ENCODE measurements at regions not wholly inside any gene's neighbourhood (a gene's known extent, or its start where the extent isn't known, plus 50 kb on each side); places are given as distances from the start of the nearest gene placed in this dataset.
"Not testable (repeated sequence)": the region's sequence is repeated elsewhere in the genome, so short reads cannot be mapped to it uniquely, and the experiment has no call there.

DNA sequence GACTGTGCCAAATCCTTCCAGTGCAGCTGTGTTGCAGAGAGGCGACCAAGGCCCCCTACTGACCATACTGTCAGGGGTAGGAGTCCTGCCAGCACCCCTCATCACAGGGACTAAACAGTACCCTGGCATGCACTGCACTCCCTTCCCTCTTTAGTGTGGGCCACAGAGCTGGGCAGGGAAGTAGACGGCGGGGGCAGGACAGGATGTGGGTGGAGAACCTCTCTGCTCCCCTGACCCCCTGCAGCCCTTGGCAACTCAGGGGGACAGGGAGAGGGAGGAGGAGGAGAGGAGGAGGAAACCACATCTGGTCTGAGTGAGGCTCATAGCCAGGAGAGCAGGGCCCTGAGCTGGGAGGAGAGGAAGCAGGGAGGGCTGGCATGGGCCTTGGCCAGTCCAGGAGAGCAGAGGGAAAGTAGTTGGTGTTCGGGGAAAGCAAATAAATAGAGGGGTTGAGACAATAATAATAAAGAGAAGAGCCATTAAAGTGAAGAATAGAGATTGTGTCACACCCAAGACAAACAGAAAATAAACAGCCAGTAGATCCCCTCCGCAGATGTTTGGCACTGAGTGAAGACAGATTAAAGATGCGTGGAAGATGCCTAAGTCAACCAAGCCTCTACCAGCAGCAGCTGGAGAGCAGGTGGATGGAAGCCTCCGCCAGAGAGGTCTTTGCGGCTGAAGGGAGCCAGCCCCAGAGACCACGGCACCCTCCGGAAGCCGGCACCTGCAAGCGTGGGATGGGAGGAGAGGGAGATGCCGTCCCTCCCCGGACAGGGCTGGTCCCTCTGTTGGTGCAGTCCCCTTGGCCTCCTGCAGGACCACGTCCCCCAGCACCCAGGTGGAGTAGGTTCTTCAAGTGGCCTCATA lies 61.5 kb downstream of the RPUSD4 start:
- CTCF ChIA-PET, result interaction anchor here (1.4 to 1.5 kb wide), 2 partner anchors 9 to 16 kb away, joined by 3 to 4 read pairs; no protein-coding TSS in a partner anchor
- WGBS (ENCODE audit: insufficient coverage), result 85% methylated on average over 8 of the region's 15 CpGs
- POLR2A ChIA-PET, result no interaction called here
- no peaks in the 10 kb centered on the region for H3K36me3 ChIP-seq (ENCODE audit: control insufficient read depth in 4 of 4, insufficient read depth in 4 of 4, low read length in 3 of 4)
- no peak overlapping the region for H3K27ac ChIP-seq (ENCODE audit: insufficient read depth in 1 of 2, low read depth in 1 of 2, low read length in 2 of 2, poor library complexity in 1 of 2, severe bottlenecking in 2 of 2)
- no peaks in the 10 kb centered on the region for H3K27me3 ChIP-seq (replicated peaks in 2 of 5; ENCODE audit: control insufficient read depth in 4 of 5, insufficient read depth in 5 of 5, low read length in 4 of 5)
- H3K4me3 ChIP-seq (ENCODE audit: control insufficient read depth in 1 of 7, extremely low read depth in 1 of 7, insufficient read depth in 4 of 7, low read depth in 2 of 7, low read length in 6 of 7), result peak overlapping the region in 2 of 7 experiments; percentile 8 to 19
- DNase-seq, result peak in 2 of 3 donors; percentile 41 to 47
- peaks cover 0 to 42% (median 17%) of the 10 kb centered on the region in 4 experiments for H3K4me1 ChIP-seq (ENCODE audit: control extremely low read depth in 1 of 4, control insufficient read depth in 4 of 4, insufficient read depth in 4 of 4, low read length in 3 of 4)
- peaks cover 0 to 4% (median 0%) of the 10 kb centered on the region in 5 experiments for H3K9me3 ChIP-seq (ENCODE audit: control extremely low read depth in 1 of 5, control insufficient read depth in 4 of 5, insufficient read depth in 2 of 5, low read depth in 1 of 5, low read length in 4 of 5)

DNA sequence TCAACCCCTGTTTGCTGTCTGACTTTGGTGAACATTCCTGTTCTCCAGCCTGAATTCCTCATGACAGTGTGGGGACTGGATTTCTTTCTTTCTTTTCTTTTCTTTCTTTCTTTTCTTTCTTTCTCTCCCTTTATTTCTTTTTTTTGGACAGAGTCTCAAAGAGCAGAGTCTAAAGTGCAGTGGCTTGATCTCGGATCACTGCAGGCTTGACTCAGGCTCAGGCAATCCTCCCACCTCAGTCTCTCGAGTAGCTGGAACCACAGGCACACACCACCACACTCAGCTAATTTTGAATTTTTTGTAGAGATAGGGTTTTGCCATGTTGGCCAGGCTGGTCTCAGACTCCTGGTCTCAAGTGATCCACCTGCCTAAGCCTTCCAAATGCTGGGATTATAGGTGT lies 63.1 kb downstream of the RPUSD4 start:
- Histone ChIP-seq H3K9me3 (ENCODE audit: control extremely low read depth in 1 of 5, control insufficient read depth in 4 of 5, insufficient read depth in 2 of 5, low read depth in 1 of 5, low read length in 4 of 5) (peaks cover 0 to 4% (median 0%) of the 10 kb centered on the region in 5 experiments), H3K4me1 (ENCODE audit: control extremely low read depth in 1 of 4, control insufficient read depth in 4 of 4, insufficient read depth in 4 of 4, low read length in 3 of 4) (peaks cover 0 to 42% (median 17%) of the 10 kb centered on the region in 4 experiments), H3K36me3 (ENCODE audit: control insufficient read depth in 4 of 4, insufficient read depth in 4 of 4, low read length in 3 of 4) (no peaks in the 10 kb centered on the region), H3K27ac (ENCODE audit: insufficient read depth in 1 of 2, low read depth in 1 of 2, low read length in 2 of 2, poor library complexity in 1 of 2, severe bottlenecking in 2 of 2) (no peak overlapping the region), H3K4me3 (ENCODE audit: control insufficient read depth in 1 of 7, extremely low read depth in 1 of 7, insufficient read depth in 4 of 7, low read depth in 2 of 7, low read length in 6 of 7) (no peak overlapping the region), H3K27me3 (replicated peaks in 2 of 5; ENCODE audit: control insufficient read depth in 4 of 5, insufficient read depth in 5 of 5, low read length in 4 of 5) (no peaks in the 10 kb centered on the region)
- DNase-seq, result no peak
- POLR2A ChIA-PET, result no interaction called here
- 100% methylated on average over 1 of the region's 2 CpGs for WGBS (ENCODE audit: insufficient coverage)
- CTCF ChIA-PET, result interaction anchor here (1.0 kb wide), 1 partner anchor 9 kb away, joined by 7 read pairs; no protein-coding TSS in a partner anchor

DNA sequence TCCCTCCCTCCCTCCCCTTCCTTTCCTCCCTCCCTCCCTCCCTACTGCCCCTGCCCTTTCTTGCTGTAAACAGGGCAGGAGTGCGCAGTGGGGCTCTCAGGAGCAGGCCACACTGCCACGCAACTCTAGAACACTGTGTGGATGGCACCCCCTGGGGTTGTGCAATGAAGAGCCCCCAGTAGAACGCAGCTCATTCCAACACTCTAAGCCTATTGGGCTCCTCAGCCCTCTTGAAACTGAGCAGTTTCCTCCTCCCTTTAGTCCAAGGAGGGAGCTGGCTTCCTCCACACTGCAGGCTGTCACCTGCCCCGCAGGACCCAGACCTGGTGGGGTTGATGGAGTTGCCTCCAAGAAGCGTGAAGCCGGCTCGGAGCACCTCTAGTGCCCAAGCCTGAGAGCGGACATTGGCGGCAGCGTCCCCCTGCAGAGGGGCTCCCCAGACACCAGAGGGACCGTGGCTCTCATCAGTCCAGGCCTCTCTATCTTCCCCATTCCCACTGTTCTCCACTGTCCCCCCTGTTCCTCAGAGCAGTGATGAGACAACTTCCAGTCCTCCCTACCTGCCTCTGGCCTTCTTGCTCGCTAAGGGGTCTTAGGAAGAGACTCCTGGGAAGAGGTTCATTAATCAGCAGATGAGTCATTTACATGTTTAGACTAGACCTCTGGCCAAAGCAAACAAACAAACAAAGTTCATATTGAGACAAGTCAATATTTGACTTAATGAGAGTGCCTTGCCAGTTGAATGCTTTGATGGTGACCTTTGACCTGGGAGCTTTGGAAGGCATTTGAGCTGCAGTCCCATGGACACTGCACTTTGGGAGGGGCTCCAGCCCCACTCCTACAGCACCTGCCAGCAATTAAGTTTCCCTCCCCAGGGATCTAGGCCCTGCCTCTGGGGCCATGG lies 64.0 kb downstream of the RPUSD4 start:
- H3K9me3 ChIP-seq (ENCODE audit: control extremely low read depth in 1 of 5, control insufficient read depth in 4 of 5, insufficient read depth in 2 of 5, low read depth in 1 of 5, low read length in 4 of 5), result peaks cover 0 to 4% (median 0%) of the 10 kb centered on the region in 5 experiments
- WGBS (ENCODE audit: insufficient coverage), result 95% methylated on average over 10 of the region's 12 CpGs
- H3K27ac ChIP-seq (ENCODE audit: insufficient read depth in 1 of 2, low read depth in 1 of 2, low read length in 2 of 2, poor library complexity in 1 of 2, severe bottlenecking in 2 of 2), result no peak overlapping the region
- no peak for DNase-seq
- peaks cover 0 to 42% (median 17%) of the 10 kb centered on the region in 4 experiments for H3K4me1 ChIP-seq (ENCODE audit: control extremely low read depth in 1 of 4, control insufficient read depth in 4 of 4, insufficient read depth in 4 of 4, low read length in 3 of 4)
- ChIA-PET CTCF (no interaction called here), POLR2A (no interaction called here)
- no peaks in the 10 kb centered on the region for H3K36me3 ChIP-seq (ENCODE audit: control insufficient read depth in 4 of 4, insufficient read depth in 4 of 4, low read length in 3 of 4)
- no peak overlapping the region for H3K4me3 ChIP-seq (ENCODE audit: control insufficient read depth in 1 of 7, extremely low read depth in 1 of 7, insufficient read depth in 4 of 7, low read depth in 2 of 7, low read length in 6 of 7)
- H3K27me3 ChIP-seq (replicated peaks in 2 of 5; ENCODE audit: control insufficient read depth in 4 of 5, insufficient read depth in 5 of 5, low read length in 4 of 5), result no peaks in the 10 kb centered on the region

DNA sequence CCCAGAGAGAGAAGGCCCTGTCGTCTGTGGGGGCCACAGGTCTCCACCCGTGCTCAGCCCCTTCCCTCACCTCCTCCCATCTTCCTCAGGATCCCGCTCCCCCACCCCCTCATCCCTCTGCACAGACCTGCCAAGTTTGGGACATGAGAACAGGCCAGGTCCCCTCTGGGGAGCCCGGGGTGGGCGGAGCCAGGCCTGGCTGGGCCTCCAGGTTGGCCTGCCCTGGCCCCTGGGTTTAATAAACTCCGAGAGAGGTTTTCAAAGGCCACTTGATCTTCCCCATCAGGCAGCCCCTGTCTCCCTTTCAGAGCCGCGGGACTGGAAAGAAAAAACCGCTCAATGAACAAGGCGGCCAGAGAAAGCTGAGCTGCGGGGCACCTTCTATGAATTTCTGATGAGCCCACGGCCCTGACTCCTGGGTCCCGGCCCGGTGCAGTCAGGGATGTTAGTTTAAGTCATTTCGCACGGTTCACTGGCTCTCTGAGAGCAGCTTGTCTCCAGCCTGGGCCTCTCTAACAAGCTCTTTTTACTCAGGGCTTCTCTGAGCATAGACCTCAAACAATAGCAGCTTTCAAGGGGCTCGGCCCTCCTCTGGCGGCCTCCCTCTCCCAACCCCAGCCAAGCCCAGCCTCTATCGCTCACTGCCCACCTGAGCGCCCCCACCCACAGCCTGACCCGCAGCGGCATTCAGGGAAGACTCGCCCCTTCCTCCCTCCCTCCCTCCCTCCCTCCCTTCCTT lies 64.8 kb downstream of the RPUSD4 start:
- ChIA-PET POLR2A (no interaction called here), CTCF (no interaction called here)
- Histone ChIP-seq H3K4me1 (ENCODE audit: control extremely low read depth in 1 of 4, control insufficient read depth in 4 of 4, insufficient read depth in 4 of 4, low read length in 3 of 4) (peaks cover 0 to 42% (median 17%) of the 10 kb centered on the region in 4 experiments), H3K36me3 (ENCODE audit: control insufficient read depth in 4 of 4, insufficient read depth in 4 of 4, low read length in 3 of 4) (no peaks in the 10 kb centered on the region), H3K27me3 (replicated peaks in 2 of 5; ENCODE audit: control insufficient read depth in 4 of 5, insufficient read depth in 5 of 5, low read length in 4 of 5) (no peaks in the 10 kb centered on the region), H3K27ac (ENCODE audit: insufficient read depth in 1 of 2, low read depth in 1 of 2, low read length in 2 of 2, poor library complexity in 1 of 2, severe bottlenecking in 2 of 2) (no peak overlapping the region), H3K9me3 (ENCODE audit: control extremely low read depth in 1 of 5, control insufficient read depth in 4 of 5, insufficient read depth in 2 of 5, low read depth in 1 of 5, low read length in 4 of 5) (no peaks in the 10 kb centered on the region), H3K4me3 (ENCODE audit: control insufficient read depth in 1 of 7, extremely low read depth in 1 of 7, insufficient read depth in 4 of 7, low read depth in 2 of 7, low read length in 6 of 7) (no peak overlapping the region)
- 77% methylated on average over 19 of the region's 23 CpGs for whole genome bisulfite sequencing (ENCODE audit: insufficient coverage)
- DNase-seq, result no peak

DNA sequence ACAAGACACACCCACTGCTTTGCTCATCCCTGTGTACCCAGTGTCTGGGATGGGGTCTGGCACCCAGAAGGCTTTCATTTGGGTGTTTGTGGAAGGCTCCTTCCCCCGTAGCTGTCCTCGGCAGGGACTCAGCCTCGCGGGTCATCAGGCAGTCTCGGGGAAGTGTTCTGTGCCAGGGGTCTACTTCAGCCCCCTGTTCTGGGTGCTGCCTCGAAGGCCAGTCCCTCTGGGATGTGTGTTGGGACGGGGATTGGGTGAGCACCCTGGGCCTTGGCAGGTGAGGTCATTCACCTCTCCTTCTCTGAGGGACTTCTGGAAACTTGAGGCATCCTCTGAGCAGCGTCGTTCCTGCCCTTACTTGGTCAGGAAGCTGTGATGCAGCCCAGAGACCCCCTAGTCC lies 65.5 kb downstream of the RPUSD4 start:
- WGBS (ENCODE audit: insufficient coverage), result 92% methylated on average over 9 of the region's 9 CpGs
- H3K4me1 ChIP-seq (ENCODE audit: control extremely low read depth in 1 of 4, control insufficient read depth in 4 of 4, insufficient read depth in 4 of 4, low read length in 3 of 4), result peaks cover 0 to 35% (median 21%) of the 10 kb centered on the region in 4 experiments
- H3K36me3 ChIP-seq (ENCODE audit: control insufficient read depth in 4 of 4, insufficient read depth in 4 of 4, low read length in 3 of 4), result no peaks in the 10 kb centered on the region
- no peak overlapping the region for H3K4me3 ChIP-seq (ENCODE audit: control insufficient read depth in 1 of 7, extremely low read depth in 1 of 7, insufficient read depth in 4 of 7, low read depth in 2 of 7, low read length in 6 of 7)
- ChIA-PET POLR2A (no interaction called here), CTCF (no interaction called here)
- DNase-seq, result no peak
- H3K27ac ChIP-seq (ENCODE audit: insufficient read depth in 1 of 2, low read depth in 1 of 2, low read length in 2 of 2, poor library complexity in 1 of 2, severe bottlenecking in 2 of 2), result no peak overlapping the region
- peaks cover 0 to 4% (median 0%) of the 10 kb centered on the region in 5 experiments for H3K27me3 ChIP-seq (replicated peaks in 2 of 5; ENCODE audit: control insufficient read depth in 4 of 5, insufficient read depth in 5 of 5, low read length in 4 of 5)
- no peaks in the 10 kb centered on the region for H3K9me3 ChIP-seq (ENCODE audit: control extremely low read depth in 1 of 5, control insufficient read depth in 4 of 5, insufficient read depth in 2 of 5, low read depth in 1 of 5, low read length in 4 of 5)

DNA sequence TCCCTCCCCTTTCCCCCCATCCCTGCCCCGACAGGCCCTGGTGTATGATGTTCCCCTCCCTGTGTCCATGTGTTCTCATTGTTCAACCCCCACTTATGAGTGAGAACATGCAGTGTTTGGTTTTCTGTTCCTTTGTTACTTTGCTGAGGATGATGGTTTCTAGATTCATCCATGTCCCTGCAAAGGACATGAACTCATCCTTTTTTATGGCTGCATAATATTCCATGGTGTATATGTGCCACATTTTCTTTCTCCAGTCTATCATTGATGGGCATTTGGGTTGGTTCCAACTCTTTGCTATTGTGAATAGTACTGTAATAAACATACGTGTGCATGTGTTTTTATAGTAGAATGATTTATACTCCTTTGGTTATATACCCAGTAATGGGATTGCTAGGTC lies 68.0 kb downstream of the RPUSD4 start:
- WGBS (ENCODE audit: insufficient coverage), result no CpG with 5 or more reads among the region's 2 CpGs
- H3K4me3 ChIP-seq (ENCODE audit: control insufficient read depth in 1 of 7, extremely low read depth in 1 of 7, insufficient read depth in 4 of 7, low read depth in 2 of 7, low read length in 6 of 7); CTCF ChIA-PET; H3K36me3 ChIP-seq (ENCODE audit: control insufficient read depth in 4 of 4, insufficient read depth in 4 of 4, low read length in 3 of 4); H3K27me3 ChIP-seq (replicated peaks in 2 of 5; ENCODE audit: control insufficient read depth in 4 of 5, insufficient read depth in 5 of 5, low read length in 4 of 5); H3K9me3 ChIP-seq (ENCODE audit: control extremely low read depth in 1 of 5, control insufficient read depth in 4 of 5, insufficient read depth in 2 of 5, low read depth in 1 of 5, low read length in 4 of 5); DNase-seq; POLR2A ChIA-PET; H3K27ac ChIP-seq (ENCODE audit: insufficient read depth in 1 of 2, low read depth in 1 of 2, low read length in 2 of 2, poor library complexity in 1 of 2, severe bottlenecking in 2 of 2): not testable (repeated sequence)
- peaks cover 0 to 18% (median 14%) of the 10 kb centered on the region in 4 experiments for H3K4me1 ChIP-seq (ENCODE audit: control extremely low read depth in 1 of 4, control insufficient read depth in 4 of 4, insufficient read depth in 4 of 4, low read length in 3 of 4)

Measured in common myeloid progenitor, CD34-positive (primary cell).